B cell (primary cell): ENCODE measurements at regions not wholly inside any gene's neighbourhood (a gene's known extent, or its start where the extent isn't known, plus 50 kb on each side); places are given as distances from the start of the nearest gene placed in this dataset.

Experiments used
- ATAC-seq: fragments of 200-7000 bp; cut with Tn5 transposase; one replicate; pipeline ENCODE4 v1.10.0; 2021; ENCODE audit warnings: low read depth, mild to moderate bottlenecking, moderate number of reproducible peaks, moderate library complexity
- CTCF ChIA-PET: fragments of 350-600 bp; sonication (Branson Sonifier 250); formaldehyde crosslinking; loops from one replicate; lab custom pipeline; 2021; ENCODE audit warnings: antibody characterized with exemption, inconsistent platforms; lab: Charles Lee
- POLR2A ChIA-PET: fragments of 350-600 bp; sonication (Branson Sonifier 250); formaldehyde crosslinking; loops from one replicate; lab custom pipeline; 2021; ENCODE audit warnings: antibody characterized with exemption; lab: Charles Lee
- DNase-seq: peaks from one replicate; pipeline ENCODE4 v3.0.0; 2013
- H2AFZ ChIP-seq: 2 replicates; pipeline ENCODE4 v1.6.1; 2012; ENCODE audit warnings: mild to moderate bottlenecking, low read depth, low read length; ENCODE audit not compliant: insufficient read depth, poor library complexity, severe bottlenecking
- H3K27ac ChIP-seq, 2 donors: 1 replicate in 1 of 2; 2 replicates in 1 of 2; pipeline ENCODE4 v1.5.1; 2012 to 2013; ENCODE audit warnings: low read length in 2 of 2, mild to moderate bottlenecking in 2 of 2, moderate library complexity in 1 of 2
- H3K27me3 ChIP-seq, 4 experiments: fragments of 200-600 bp in 1 of 4; sonication (generic) in 1 of 4; replicated peaks in 1 of 4; 1 replicate in 2 of 4; 2 replicates in 2 of 4; pipeline versions ENCODE4 v1.6.1 to v1.7.0; 2013 to 2016; ENCODE audit warnings: low read length in 3 of 4, mild to moderate bottlenecking in 2 of 4, mixed read lengths in 1 of 4, moderate library complexity in 1 of 4; ENCODE audit not compliant: insufficient read depth in 4 of 4, control insufficient read depth in 3 of 4; ENCODE audit errors: control extremely low read depth in 1 of 4
- H3K36me3 ChIP-seq, 2 experiments: replicated peaks in 1 of 2; 1 replicate in 1 of 2; 2 replicates in 1 of 2; pipeline versions ENCODE4 v1.6.1 to v1.7.1; 2013; ENCODE audit warnings: low read length in 1 of 2; ENCODE audit not compliant: insufficient read depth in 2 of 2, control insufficient read depth in 1 of 2; ENCODE audit errors: control extremely low read depth in 1 of 2, extremely low read depth in 1 of 2
- H3K4me1 ChIP-seq, 2 donors: fragments of 200-600 bp in 1 of 2; sonication (generic) in 1 of 2; 1 replicate in 1 of 2; 2 replicates in 1 of 2; pipeline versions ENCODE4 v1.5.1 to v1.6.1; 2013 to 2017; ENCODE audit warnings: low read length in 2 of 2; ENCODE audit not compliant: control insufficient read depth in 2 of 2, insufficient read depth in 2 of 2
- H3K4me2 ChIP-seq: replicated peaks from 2 replicates; pipeline ENCODE3; 2012; ENCODE audit warnings: mild to moderate bottlenecking, low read depth, low read length; ENCODE audit not compliant: poor library complexity, severe bottlenecking
- H3K4me3 ChIP-seq, 5 experiments: fragments of 200-600 bp in 1 of 5; sonication (generic) in 1 of 5; 1 replicate in 3 of 5; 2 replicates in 2 of 5; pipeline versions ENCODE4 v1.5.1 to v1.7.0; 2011 to 2016; ENCODE audit warnings: low read length in 4 of 5, mild to moderate bottlenecking in 4 of 5, low read depth in 2 of 5, control low read depth in 1 of 5, moderate library complexity in 1 of 5; ENCODE audit not compliant: insufficient read depth in 1 of 5; ENCODE audit errors: control extremely low read depth in 1 of 5, extremely low read depth in 1 of 5
- H3K79me2 ChIP-seq: fragments of 200-600 bp; sonication (generic); one replicate; pipeline ENCODE4 v1.6.0; 2016; ENCODE audit warnings: low read length; ENCODE audit not compliant: control insufficient read depth, insufficient read depth
- H3K9ac ChIP-seq: fragments of 200-600 bp; sonication (generic); 2 replicates; pipeline ENCODE4 v1.6.1; 2017; ENCODE audit warnings: mild to moderate bottlenecking, low read length, moderate library complexity
- H3K9me3 ChIP-seq, 3 donors: one replicate each; pipeline versions ENCODE4 v1.6.1 to v1.7.1; 2013; ENCODE audit warnings: low read length in 2 of 3; ENCODE audit not compliant: control insufficient read depth in 2 of 3, insufficient read depth in 1 of 3; ENCODE audit errors: control extremely low read depth in 1 of 3
- H4K20me1 ChIP-seq: 2 replicates; pipeline ENCODE4 v1.6.0; 2012; ENCODE audit warnings: mild to moderate bottlenecking, low read length; ENCODE audit not compliant: insufficient read depth, control insufficient read depth, poor library complexity, severe bottlenecking
- H3K27ac Mint-ChIP-seq: one replicate; pipeline ENCODE4 v1.8.0; 2021; ENCODE audit warnings: mixed read lengths
- H3K27me3 Mint-ChIP-seq: one replicate; pipeline ENCODE4 v1.8.0; 2021; ENCODE audit warnings: mixed read lengths
- H3K4me1 Mint-ChIP-seq: one replicate; pipeline ENCODE4 v1.8.0; 2021; ENCODE audit warnings: mixed read lengths
- H3K4me3 Mint-ChIP-seq: one replicate; pipeline ENCODE4 v1.8.0; 2021; ENCODE audit warnings: mixed read lengths
- H3K9me3 Mint-ChIP-seq: one replicate; pipeline ENCODE4 v1.8.0; 2022; ENCODE audit warnings: mixed read lengths; ENCODE audit not compliant: insufficient read depth
- EZH2 ChIP-seq: IDR thresholded peaks from 2 replicates; pipeline ENCODE4 v1.6.1; 2012; ENCODE audit warnings: borderline replicate concordance, low read depth, mild to moderate bottlenecking, moderate library complexity, low read length; ENCODE audit not compliant: insufficient read depth, poor library complexity, severe bottlenecking
- WGBS: methylation state at CpG from one replicate; pipeline ENCODE4 v1.1.5; 2013; ENCODE audit warnings: missing lambda C conversion rate; ENCODE audit not compliant: insufficient coverage; 5-methylcytosine and 5-hydroxymethylcytosine counted together
- intact Hi-C: fragments of 100-400 bp; cut with micrococcal nuclease; formaldehyde crosslinking; loops from one replicate; pipeline ENCODE4 v1.10.0; 2022
- TF ChIP-seq, protein P1 (sequence below): fragments of 200-600 bp; IDR thresholded peaks from one replicate; pipeline ENCODE4 v1.8.0; 2022; ENCODE audit warnings: antibody characterized with exemption, mild to moderate bottlenecking

DNA sequence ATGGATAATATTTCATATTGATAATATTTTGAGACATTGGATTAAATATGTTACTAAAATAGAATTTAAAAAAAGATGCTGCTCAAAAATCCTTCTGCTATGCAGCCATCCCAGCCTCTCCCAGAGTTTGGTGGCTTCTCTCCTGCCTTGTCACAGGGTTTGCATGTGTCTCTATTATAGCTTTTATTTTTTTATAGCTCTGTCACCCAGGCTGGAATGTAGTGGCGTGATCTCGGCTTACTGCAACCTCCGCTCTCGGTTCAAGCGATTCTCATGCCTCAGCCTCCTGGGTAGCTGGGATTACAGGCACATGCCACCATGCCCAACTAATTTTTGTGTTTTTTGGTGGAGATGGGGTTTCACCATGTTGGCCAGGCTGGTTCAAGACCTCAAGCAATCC lies 50.7 kb upstream of the ID3 start:
- WGBS = no CpG with 5 or more reads among the region's 5 CpGs
- Histone ChIP-seq H3K27ac (peak overlapping the region in 1 of 2 donors; percentile 88), H3K36me3 (no peaks in the 10 kb centered on the region), H3K4me2 (no peak overlapping the region), H3K79me2 (no peaks in the 10 kb centered on the region), H2AFZ (no peak overlapping the region), H3K9ac (no peak overlapping the region), H3K27me3 (no peaks in the 10 kb centered on the region), H3K4me1 (peaks cover 60 to 69% of the 10 kb centered on the region in 2 donors), H3K4me3 (no peak overlapping the region), H3K9me3 (no peaks in the 10 kb centered on the region), H4K20me1 (no peaks in the 10 kb centered on the region)
- peaks cover 68% of the 10 kb centered on the region for H3K4me1 Mint-ChIP-seq
- H3K4me3 Mint-ChIP-seq = no peak overlapping the region
- ChIA-PET POLR2A (interaction anchor here (0.6 to 6.3 kb wide), 4 partner anchors 9 to 18 kb away, joined by 4 to 52 read pairs (median 26); no protein-coding TSS in a partner anchor), CTCF (interaction anchor here (0.6 to 6.7 kb wide), 8 partner anchors 11 to 68 kb away, joined by 3 to 86 read pairs (median 4); partner anchors contain the start of gene ID3)
- no peak for TF ChIP-seq EZH2
- TF ChIP-seq, protein P1, sequence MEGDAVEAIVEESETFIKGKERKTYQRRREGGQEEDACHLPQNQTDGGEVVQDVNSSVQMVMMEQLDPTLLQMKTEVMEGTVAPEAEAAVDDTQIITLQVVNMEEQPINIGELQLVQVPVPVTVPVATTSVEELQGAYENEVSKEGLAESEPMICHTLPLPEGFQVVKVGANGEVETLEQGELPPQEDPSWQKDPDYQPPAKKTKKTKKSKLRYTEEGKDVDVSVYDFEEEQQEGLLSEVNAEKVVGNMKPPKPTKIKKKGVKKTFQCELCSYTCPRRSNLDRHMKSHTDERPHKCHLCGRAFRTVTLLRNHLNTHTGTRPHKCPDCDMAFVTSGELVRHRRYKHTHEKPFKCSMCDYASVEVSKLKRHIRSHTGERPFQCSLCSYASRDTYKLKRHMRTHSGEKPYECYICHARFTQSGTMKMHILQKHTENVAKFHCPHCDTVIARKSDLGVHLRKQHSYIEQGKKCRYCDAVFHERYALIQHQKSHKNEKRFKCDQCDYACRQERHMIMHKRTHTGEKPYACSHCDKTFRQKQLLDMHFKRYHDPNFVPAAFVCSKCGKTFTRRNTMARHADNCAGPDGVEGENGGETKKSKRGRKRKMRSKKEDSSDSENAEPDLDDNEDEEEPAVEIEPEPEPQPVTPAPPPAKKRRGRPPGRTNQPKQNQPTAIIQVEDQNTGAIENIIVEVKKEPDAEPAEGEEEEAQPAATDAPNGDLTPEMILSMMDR = no peak
- DNase-seq (no peak), ATAC-seq (no peak)
- H3K27me3 Mint-ChIP-seq = no peaks in the 10 kb centered on the region
- intact Hi-C loops = loop anchor here (10.0 kb wide), 1 partner anchor 115 kb away; no protein-coding TSS in a partner anchor
- H3K9me3 Mint-ChIP-seq = no peaks in the 10 kb centered on the region
- peak overlapping the region; percentile 78 for H3K27ac Mint-ChIP-seq
